Astrocyte of the hippocampus (primary cell): ENCODE measurements at regions not wholly inside any gene's neighbourhood (a gene's known extent, or its start where the extent isn't known, plus 50 kb on each side); places are given as distances from the start of the nearest gene placed in this dataset.

Experiments
- DNase-seq: peaks from one replicate; pipeline ENCODE4 v3.0.0; 2011; ENCODE audit warnings: low read depth, low spot score

GRCh38 chr5:144831650-144832049, 661.0 kb downstream of the KCTD16 start:
- DNase-seq: no peak

- no peak for DNase-seq
Measured at GRCh38 chr5:144822503-144822902, 651.8 kb downstream of the KCTD16 start.

DNA sequence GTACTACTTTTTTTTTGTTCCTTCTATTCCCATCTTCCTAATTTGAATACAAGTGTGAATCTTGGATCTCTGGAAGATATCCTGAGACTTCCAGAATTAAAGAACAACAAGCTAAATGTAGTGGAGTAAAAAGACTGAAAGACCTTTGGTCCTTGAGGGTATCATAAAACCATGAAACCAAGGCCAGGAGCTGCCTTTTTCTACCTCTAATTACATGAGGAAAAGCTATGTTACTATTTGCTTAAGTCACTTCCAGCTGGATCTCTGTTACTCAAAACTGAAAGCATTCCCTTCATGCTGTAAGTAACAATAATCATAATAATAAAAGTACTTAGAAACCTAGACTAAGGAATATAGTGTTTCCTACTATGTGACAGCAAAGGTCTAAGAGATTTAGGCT, 649.6 kb downstream of the KCTD16 start:
- no peak for DNase-seq

- DNase-seq: no peak
Measured at GRCh38 chr5:144815131-144815530, 644.5 kb downstream of the KCTD16 start.

- DNase-seq: peak; percentile 28
Measured at GRCh38 chr5:144812763-144813162, 642.1 kb downstream of the KCTD16 start.

DNA sequence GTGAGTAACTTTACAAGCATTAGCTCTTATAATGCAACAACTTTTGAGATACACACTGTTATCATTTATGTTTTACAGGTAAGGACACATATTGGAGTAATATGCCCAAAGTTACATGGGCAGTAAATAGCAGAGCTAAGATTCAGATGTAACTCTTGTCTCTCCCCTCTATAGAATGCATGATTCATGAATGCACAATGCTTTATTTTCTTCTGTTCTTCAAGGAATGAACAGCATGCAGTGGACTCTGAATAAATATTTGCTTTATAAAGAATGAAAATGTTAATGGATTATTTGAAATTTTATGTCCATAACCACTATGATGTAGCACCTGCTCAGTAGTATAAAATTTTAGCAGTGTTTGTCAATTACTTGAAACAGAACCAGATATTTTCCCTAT, 629.5 kb downstream of the KCTD16 start:
- DNase-seq: no peak

DNA sequence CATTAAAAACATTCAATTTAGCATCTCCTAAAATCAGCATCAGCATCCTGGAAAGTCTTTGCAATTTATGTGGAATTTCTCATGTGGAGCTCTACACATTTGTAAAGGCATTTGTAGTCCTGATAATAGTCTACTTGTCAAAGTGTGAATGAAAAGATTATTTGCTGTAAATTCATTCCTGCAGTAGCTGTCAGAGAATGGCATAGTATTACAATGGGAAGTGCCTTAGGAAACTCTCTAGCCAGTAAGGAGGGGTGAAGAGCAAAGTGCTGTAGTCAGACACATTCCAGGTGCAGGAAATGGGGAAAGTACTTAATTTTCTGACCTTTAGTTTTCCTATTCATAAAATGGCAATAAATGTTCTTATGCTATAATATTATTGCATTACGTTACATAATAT, 627.9 kb downstream of the KCTD16 start:
- DNase-seq: no peak

DNA sequence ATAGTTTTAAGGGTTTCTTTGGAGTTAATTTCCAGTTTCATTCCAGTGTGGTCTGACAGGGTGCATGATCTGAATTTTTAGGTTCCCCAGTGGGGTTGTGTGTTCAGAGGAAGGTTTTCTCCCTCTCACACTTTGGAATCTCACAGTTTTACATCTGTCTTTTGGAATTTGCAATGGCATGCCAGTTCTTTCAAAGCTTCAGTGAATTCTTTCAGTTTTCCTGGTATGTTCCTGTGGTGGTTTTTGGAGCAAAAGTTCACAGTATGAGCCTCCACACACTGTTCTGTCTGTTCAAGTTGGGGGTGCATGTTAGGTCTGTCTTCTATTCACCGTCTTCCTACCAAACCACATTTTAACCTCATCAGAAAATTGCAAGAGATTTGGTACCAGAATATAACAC, 624.2 kb downstream of the KCTD16 start:
- DNase-seq: peak; percentile 73

- no peak for DNase-seq
Measured at GRCh38 chr5:144788556-144788955, 617.9 kb downstream of the KCTD16 start.

- DNase-seq: no peak
Measured at GRCh38 chr5:144788046-144788445, 617.4 kb downstream of the KCTD16 start.

- no peak for DNase-seq
Measured at GRCh38 chr5:144779368-144779767, 608.7 kb downstream of the KCTD16 start.

DNA sequence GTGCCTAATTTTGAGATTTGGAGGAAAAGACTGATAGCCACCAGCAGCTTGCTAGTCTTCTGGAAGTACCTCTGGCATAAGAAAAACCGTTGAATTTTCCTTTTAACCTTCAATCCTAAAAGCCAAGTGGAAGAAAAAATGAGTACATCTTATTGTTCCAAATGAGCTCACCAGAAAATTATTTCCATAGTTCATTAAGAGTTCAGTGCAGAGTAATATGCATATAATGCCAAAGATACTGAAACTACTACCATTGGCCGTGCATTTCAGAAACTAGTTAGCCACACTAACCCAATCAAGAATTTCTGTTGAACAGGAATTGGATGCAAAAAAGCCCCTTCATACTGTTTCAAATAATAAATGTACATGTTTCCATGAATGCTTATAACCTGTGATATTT, 607.9 kb downstream of the KCTD16 start:
- DNase-seq: no peak

DNA sequence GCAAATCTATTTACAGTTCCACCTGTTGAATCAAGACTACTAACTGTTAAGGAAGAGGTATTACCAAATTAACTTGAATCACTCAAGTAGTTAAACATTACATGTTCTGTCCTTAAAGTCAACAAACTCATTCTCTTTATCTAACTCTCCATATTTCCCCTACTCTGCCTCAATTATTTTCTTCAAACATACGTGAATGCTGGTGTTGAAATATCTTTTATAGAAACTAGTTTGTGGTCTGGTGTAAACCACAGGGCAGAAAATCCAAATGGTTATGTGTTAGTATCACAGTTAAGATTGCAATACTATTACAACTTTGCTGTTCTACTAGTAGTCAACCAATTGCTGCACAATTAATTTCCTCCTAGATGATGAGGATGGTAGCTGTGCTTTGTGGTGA, 603.5 kb downstream of the KCTD16 start:
- DNase-seq: no peak

- DNase-seq: no peak
Measured at GRCh38 chr5:144773628-144774027, 603.0 kb downstream of the KCTD16 start.

DNA sequence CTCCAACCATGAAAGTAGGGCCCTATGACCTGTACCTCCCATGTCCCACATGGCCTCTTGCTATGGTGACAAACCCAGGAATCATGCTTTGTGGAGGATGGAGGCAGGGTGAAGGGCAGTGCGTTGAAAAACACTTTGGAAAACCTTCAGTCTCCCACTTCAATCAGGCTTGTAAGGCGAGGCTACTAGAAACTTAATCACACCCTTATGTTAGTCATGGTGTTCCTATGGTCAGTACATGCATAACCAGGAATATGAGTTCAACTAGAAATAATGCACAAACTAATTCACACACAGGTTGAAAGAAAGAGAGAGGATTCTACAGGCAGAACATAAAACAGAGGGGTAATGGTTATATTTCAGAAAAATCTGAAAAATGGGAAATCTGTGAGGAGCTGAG, 601.1 kb downstream of the KCTD16 start:
- no peak for DNase-seq

GRCh38 chr5:144742361-144742760, 571.7 kb downstream of the KCTD16 start:
- no peak for DNase-seq

DNA sequence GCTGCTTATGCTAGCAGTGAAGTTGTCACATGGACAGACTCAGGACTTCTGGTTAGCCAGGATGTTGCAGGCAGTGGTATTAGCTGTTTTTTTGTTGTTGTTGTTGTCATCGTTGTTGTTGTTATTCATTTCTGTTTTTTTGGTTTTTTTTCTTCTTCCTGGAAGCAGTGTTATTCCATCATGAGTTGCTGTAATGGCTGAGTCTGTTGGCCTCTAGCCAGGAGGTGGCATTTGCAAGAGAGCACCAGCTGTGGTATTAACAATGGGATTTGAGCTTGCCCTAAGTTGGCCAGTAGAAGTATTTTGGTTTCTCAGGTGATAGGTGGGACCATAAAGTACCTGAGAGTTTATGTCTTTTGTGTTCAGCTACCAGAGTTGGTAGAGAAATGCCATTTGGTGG, 561.1 kb downstream of the KCTD16 start:
- no peak for DNase-seq

DNA sequence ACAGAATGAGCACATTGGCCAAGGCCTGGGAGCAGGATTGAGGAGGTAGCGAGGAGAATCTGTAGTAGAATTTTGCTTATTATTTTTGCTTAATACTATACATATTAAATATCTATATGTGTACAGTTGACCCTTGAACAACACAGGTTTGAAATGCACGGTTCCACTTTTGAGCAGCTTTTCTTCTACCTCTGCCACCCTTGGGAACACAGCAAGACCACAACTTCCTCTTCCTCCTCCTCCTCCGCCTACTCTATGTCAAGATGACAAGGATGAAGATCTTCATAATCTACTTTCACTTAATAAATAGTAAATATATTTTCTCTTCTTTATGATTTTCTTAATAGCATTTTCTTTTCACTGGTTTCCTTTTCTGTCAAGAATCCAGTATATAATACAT, 541.4 kb downstream of the KCTD16 start:
- no peak for DNase-seq

DNA sequence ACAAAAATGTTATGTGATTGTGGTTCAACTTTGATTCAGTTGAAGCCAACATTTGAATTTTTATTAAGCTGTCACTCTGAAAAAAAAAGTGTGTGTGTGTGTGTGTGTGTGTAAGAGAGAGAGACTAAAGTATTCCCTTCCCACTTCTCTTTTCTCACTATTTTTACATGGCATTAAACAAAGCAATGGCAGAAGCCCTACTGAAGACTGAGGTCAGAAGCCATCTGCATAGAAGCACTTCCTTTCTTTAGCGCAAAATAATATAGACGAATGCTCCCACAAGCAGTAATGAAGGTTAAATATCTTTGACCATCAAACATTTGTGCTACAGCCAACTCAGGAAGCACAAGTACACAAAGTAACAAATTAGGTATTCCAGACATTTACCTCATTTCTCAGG, 540.5 kb downstream of the KCTD16 start:
- DNase-seq: no peak

DNA sequence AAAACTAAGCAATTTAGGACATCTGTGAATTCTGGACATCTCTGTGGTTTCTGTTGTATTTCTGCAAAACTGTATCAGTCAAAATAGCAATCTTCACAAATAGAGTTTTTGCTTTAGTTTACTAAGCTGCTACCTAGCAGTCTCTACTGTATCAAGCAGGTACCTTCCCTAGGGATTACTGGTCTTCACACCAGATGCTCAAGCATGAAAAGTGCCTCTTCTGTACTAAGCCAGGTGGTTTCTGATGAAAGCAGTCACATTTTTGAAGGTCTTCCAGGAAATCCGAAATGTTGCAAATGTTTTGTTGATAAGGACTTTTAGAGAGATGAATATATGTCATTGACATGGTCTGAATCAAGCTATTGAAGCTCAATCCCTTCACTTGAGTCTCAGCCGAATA, 540.0 kb downstream of the KCTD16 start:
- no peak for DNase-seq

GRCh38 chr5:144703776-144704175, 533.1 kb downstream of the KCTD16 start:
- DNase-seq: no peak

- DNase-seq: peak; percentile 29
Measured at GRCh38 chr5:144698484-144698883, 527.8 kb downstream of the KCTD16 start.

- DNase-seq: peak; percentile 94
Measured at GRCh38 chr5:144697847-144698262, 527.2 kb downstream of the KCTD16 start.

DNA sequence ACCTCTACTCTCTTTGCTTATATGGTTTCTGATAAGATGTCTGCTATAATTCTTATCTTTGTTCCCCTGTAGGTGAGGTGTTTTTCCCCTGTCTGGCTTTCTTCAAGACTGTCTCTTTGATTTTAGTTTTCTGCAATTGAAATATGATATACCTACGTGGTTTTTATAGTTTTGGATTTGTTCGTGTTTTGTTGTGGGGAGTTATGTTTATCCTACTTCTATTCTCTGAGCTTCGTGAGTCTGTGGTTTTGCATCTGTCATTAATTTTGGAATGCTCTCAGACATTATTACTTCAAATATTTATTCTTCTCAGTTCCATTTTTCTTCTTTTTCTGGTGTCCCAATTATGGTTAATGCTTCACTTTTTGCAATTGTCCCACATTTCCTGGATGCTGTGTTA, 521.3 kb downstream of the KCTD16 start:
- no peak for DNase-seq

DNA sequence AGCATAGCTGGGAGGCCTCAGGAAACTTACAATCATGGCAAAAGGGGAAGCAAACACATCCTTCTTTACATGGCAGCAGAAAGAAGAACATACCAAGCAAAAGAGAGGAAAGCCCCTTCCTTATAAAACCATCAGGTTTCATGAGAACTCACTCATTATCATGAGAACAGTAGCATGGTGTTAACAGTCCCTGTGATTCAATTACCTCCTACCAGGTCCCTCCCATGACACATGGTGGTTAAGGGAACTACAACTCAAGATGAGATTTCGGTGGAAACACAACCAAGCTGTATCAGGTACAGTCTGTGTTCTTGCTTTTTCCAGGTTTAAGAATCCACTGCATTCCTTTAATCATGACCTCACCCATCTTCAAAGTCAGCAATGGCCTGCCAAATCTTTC, 514.2 kb downstream of the KCTD16 start:
- DNase-seq: no peak
